ENCODE measurements at regions not wholly inside any gene's neighbourhood (a gene's known extent, or its start where the extent isn't known, plus 50 kb on each side); places are given as distances from the start of the nearest gene placed in this dataset.

- H3K9ac ChIP-seq (ENCODE audit: insufficient read depth, low read depth, low read length) = no peak overlapping the region
- H3K9me3 ChIP-seq (ENCODE audit: low read length) = no peaks in the 10 kb centered on the region
- H3K4me2 ChIP-seq (ENCODE audit: low read depth, low read length) = no peak overlapping the region
- in situ Hi-C loops (cut with HindIII; ENCODE audit: extremely low pct_ligation_motif_present, low pct_unique_long_range_greater_than_20kb) (no loop called here), intact Hi-C loops (cut with micrococcal nuclease; ENCODE audit: unreplicated experiment) (no loop called here)
- H3K4me3 ChIP-seq (replicated peaks in 1 of 3; ENCODE audit: insufficient read depth in 1 of 3, low read depth in 2 of 3, low read length in 3 of 3) = no peak overlapping the region
- 0% methylated on average over 6 of the region's 6 CpGs for WGBS (ENCODE audit: low lambda C conversion rate)
- POLR2A ChIA-PET = no interaction called here
- no peaks in the 10 kb centered on the region for H3K4me1 ChIP-seq (ENCODE audit: insufficient read depth, low read length)
- ATAC-seq = no peak
- DNase-seq (ENCODE audit: low spot score) = no peak
- no TSS peak for BruUV-seq (replicated peaks)
- TF ChIP-seq NFE2L2 (IDR thresholded peaks at IDR 0.05; ENCODE audit: low read length) (no peak), ARHGAP35 (CRISPR knock-in tag; IDR thresholded peaks at IDR 0.05; ENCODE audit: borderline replicate concordance) (no peak), PPARG (CRISPR knock-in tag; conservative IDR thresholded peaks at IDR 0.05) (no peak), ZNF367 (CRISPR knock-in tag; IDR thresholded peaks at IDR 0.05; ENCODE audit: borderline replicate concordance) (no peak)
- H3K36me3 ChIP-seq (replicated peaks in 1 of 2; ENCODE audit: control insufficient read depth in 1 of 2, insufficient read depth in 2 of 2, low read length in 2 of 2) = no peaks in the 10 kb centered on the region
- CTCF ChIA-PET (ENCODE audit: low intra/inter-chr PET ratio, low total read pairs) = no interaction called here
- FAIRE-seq = no peak
- peaks cover 0 to 12% of the 10 kb centered on the region in 2 experiments; a peak in 1 of 5 replicates for H3K27me3 ChIP-seq (ENCODE audit: control insufficient read depth in 1 of 2, insufficient read depth in 2 of 2, low read length in 2 of 2)
- H2AFZ ChIP-seq (ENCODE audit: low read length) = no peak overlapping the region
- H3K79me2 ChIP-seq (ENCODE audit: insufficient read depth, low read length) = no peaks in the 10 kb centered on the region
- H3K27ac ChIP-seq (ENCODE audit: extremely low read length, insufficient read depth, low read length) = no peak overlapping the region
- H4K20me1 ChIP-seq (ENCODE audit: insufficient read depth, low read length) = no peaks in the 10 kb centered on the region
Measured at GRCh38 chr1:13948888-13949391, 249.0 kb downstream of the PRDM2 start.

GRCh38 chr1:13949546-13949945, 249.6 kb downstream of the PRDM2 start:
- Histone ChIP-seq H3K9me3 (ENCODE audit: low read length) (no peaks in the 10 kb centered on the region), H3K79me2 (ENCODE audit: insufficient read depth, low read length) (no peaks in the 10 kb centered on the region), H3K4me1 (ENCODE audit: insufficient read depth, low read length) (no peaks in the 10 kb centered on the region), H3K9ac (ENCODE audit: insufficient read depth, low read depth, low read length) (no peak overlapping the region), H3K27me3 (ENCODE audit: control insufficient read depth in 1 of 2, insufficient read depth in 2 of 2, low read length in 2 of 2) (peaks cover 0 to 12% of the 10 kb centered on the region in 2 experiments; a peak in 1 of 5 replicates), H4K20me1 (ENCODE audit: insufficient read depth, low read length) (no peaks in the 10 kb centered on the region), H3K4me3 (replicated peaks in 1 of 3; ENCODE audit: insufficient read depth in 1 of 3, low read depth in 2 of 3, low read length in 3 of 3) (no peak overlapping the region), H3K27ac (ENCODE audit: extremely low read length, insufficient read depth, low read length) (no peak overlapping the region), H2AFZ (ENCODE audit: low read length) (no peak overlapping the region), H3K4me2 (ENCODE audit: low read depth, low read length) (no peak overlapping the region), H3K36me3 (replicated peaks in 1 of 2; ENCODE audit: control insufficient read depth in 1 of 2, insufficient read depth in 2 of 2, low read length in 2 of 2) (no peaks in the 10 kb centered on the region)
- POLR2A ChIA-PET = no interaction called here
- no peak for TF ChIP-seq ZFP36L2 (CRISPR knock-in tag; IDR thresholded peaks at IDR 0.05)
- no peak for TF ChIP-seq RBAK (CRISPR knock-in tag; IDR thresholded peaks at IDR 0.05)
- no peak for TF ChIP-seq ZNF496 (CRISPR knock-in tag; IDR thresholded peaks at IDR 0.05; ENCODE audit: insufficient replicate concordance)
- TF ChIP-seq SNAI1 (CRISPR knock-in tag; IDR thresholded peaks at IDR 0.05; ENCODE audit: borderline replicate concordance) = no peak
- no peak for TF ChIP-seq UBTF (CRISPR knock-in tag; IDR thresholded peaks at IDR 0.05)
- no peak for TF ChIP-seq ZNF350 (CRISPR knock-in tag; IDR thresholded peaks at IDR 0.05; ENCODE audit: borderline replicate concordance, low read depth)
- no peak for TF ChIP-seq ZNF253 (CRISPR knock-in tag; IDR thresholded peaks at IDR 0.05; ENCODE audit: borderline replicate concordance)
- no peak for TF ChIP-seq THAP11 (CRISPR knock-in tag; IDR thresholded peaks at IDR 0.05)
- TF ChIP-seq STAT6 (CRISPR knock-in tag; IDR thresholded peaks at IDR 0.05; ENCODE audit: borderline replicate concordance) = no peak
- TF ChIP-seq ZNF879 (CRISPR knock-in tag; IDR thresholded peaks at IDR 0.05) = no peak
- intact Hi-C loops (cut with micrococcal nuclease; ENCODE audit: unreplicated experiment) = no loop called here
- WGBS (ENCODE audit: low lambda C conversion rate) = 2% methylated on average over 4 of the region's 4 CpGs
- ATAC-seq = no peak
- CTCF ChIA-PET (ENCODE audit: low intra/inter-chr PET ratio, low total read pairs) = no interaction called here
- in situ Hi-C loops (cut with HindIII; ENCODE audit: extremely low pct_ligation_motif_present, low pct_unique_long_range_greater_than_20kb) = no loop called here
- no peak for DNase-seq (ENCODE audit: low spot score)
- FAIRE-seq = no peak
- BruUV-seq (replicated peaks) = no TSS peak
